ENCODE measurements at regions not wholly inside any gene's neighbourhood (a gene's known extent, or its start where the extent isn't known, plus 50 kb on each side); places are given as distances from the start of the nearest gene placed in this dataset.
"Not testable (repeated sequence)": the region's sequence is repeated elsewhere in the genome, so short reads cannot be mapped to it uniquely, and the experiment has no call there.

- no peak for DNase-seq
These were observed 177.1 kb downstream of the RNF144A start for GRCh38 chr2:7094231-7094741.

DNA sequence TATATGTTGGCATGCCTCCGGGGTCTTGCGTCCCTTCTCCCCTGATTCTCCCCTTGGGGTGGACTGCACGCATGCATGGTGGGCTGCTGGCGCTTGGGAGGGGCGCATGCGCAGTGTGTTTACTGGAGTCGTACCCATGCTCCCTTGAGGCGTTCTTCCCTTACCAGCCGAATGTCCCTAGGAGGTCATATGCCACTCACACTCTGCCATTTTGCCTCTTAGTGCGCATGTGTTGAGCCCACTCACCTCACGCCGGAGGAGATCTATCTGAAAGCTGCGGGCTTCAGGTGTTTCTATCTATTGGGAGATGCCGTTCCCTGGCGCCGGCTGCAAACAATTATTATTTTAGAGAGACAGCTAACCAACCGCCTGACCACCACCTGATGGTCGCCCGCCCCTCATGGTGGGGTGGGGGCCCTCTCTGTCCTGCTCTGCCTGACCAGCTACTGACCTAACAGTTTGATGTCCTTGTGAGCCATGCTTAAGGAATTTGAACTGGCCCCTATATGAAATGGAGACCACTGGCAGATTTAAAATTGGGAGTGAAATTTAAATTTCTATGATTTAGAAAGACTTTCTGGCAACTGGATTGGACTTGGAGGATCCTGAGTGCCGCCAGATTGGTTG, 179.6 kb downstream of the RNF144A start:
- DNase-seq: no peak

DNA sequence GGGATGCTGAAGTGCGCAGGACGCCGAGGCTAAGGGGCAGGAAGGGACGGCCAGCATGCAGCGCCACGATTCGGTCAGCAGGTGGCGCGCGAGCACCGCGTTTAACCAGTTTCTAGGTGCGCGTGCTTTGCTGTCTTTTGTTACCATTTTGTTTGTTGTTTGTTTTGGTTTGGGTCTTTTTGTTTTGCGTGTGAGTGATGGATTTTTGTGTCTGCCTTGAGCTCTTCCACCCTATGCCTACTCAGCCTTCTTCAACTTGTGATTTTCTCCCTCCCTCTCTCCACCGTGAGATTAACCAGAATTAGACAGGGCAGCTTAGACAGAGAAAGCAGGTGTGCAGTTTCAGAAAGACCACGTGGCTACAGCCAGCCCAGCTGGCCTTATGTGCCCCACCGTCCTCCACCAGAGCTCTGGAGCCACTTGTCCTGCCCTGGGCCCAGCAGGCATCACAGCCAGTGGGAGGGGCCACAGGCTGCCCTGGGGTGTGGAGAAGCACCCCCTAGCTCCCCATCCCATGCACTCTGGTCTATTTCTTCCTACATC, 180.2 kb downstream of the RNF144A start:
- peak; percentile 75 for DNase-seq

DNA sequence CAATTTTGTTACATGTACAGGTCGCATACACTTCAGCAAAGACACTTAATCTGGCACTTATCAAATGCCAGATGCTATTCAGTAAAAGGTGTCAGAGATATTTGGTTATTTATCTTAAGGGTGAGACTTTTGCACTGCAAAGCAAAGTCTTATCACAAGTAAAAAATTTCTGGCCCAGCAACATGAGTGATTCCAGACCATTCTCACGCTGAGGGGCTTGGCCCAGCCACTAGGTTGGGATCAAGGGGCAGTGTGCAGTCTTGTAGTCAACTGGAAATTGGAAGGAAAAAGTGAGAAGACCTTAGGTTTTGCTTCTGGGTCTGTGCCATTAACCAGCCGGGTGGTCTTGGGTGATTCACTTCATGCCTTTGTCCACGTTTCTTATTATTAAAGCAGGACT, 181.6 kb downstream of the RNF144A start:
- no peak for DNase-seq

- DNase-seq: not testable (repeated sequence)
These were observed 182.5 kb downstream of the RNF144A start for GRCh38 chr2:7099687-7100086.

GRCh38 chr2:7102826-7103225, 185.6 kb downstream of the RNF144A start:
- DNase-seq: no peak

DNA sequence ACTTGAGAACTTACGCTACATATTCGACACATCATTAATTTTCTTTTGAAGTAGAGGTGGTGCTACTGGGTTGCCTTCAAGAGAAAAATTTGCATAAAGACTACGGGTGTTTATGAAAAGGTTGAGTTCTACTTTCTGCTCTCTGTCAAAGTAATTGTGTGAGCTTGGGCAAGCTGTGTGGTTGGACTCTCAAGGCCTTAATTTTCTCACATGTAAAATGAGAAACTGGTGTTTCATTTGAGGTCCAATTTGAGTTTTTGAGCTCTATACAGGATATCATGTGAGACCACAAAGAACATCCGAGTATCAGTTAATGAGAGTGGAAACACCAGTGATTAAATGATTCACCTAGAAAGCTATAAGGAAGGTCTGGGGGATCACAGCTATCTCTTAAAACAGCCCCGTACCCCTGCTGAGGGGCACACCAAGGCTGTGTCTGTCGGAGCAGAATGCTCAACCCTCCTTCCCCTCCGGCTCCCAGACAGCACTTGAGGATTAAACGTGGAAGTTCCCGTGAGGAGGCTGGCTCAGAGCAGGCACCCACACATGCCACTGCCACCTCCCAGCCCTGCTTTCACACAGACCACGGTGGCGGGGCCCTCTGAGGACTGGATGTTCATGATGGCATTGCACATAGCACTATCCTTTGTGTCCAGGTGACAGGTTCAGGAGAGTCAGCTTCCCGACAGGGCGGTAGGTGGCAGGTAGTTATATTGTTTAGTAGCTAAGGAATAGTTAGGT, 191.8 kb downstream of the RNF144A start:
- no peak for DNase-seq

DNA sequence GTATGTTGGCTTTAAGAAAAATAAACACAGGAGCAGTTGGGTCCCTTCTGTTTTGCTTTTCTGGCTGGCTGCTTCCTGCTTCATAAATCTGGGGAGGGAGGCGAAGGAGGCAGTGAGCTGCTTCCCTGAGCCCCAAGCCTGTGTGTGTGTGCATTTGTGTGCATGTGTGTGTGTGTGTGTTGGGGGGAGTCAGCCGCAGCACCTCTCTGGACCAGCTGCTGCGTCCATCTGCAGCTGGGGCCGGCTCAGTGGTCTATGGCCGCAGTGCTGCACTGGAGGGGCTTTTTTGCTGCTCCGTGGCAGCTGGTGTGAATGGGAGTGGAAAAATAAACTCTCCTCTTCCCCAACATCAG, 192.3 kb downstream of the RNF144A start:
- no peak for DNase-seq

GRCh38 chr2:7111626-7112025, 194.4 kb downstream of the RNF144A start:
- no peak for DNase-seq

- DNase-seq: no peak
These were observed 198.2 kb downstream of the RNF144A start for GRCh38 chr2:7115364-7115763.

DNA sequence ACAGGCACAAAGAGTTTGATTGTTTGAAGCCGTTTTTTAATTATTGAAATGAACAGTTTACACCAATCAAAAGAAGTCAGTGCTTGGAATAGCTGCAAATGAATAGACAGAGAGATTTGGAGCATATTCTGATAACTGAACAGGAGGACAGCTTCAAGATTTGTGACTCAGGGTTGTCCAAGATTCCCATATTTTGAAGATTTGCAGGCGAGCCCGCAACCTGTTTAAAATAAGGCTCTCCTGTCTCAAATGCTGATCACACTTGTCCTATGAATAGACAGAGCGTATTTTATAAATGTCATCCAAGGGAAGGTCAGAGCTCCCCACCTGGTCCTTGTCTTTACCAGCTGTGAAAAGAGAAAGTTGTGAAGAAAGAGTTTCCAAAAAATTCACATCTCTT, 198.7 kb downstream of the RNF144A start:
- DNase-seq: no peak

DNA sequence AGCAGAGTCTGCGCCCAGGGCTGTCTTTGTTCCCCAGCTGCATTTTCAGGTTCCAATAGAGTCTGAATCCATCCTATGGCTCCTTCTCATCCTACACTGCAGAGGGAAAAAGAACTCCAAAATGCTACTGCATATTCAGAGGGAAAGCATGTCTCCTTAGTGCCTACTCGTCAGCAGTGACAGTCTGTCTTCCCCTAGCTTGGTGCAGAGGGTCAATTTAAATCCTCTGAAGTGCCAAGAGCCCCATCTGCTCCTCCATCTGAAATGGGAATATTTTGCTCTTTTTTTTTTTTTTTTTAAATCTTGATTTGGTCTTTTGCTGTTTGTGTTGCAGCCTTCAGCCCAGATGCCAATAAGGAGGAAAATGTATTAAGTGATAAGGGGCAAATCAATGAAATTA, 199.3 kb downstream of the RNF144A start:
- no peak for DNase-seq

GRCh38 chr2:7117076-7117475, 199.9 kb downstream of the RNF144A start:
- no peak for DNase-seq

DNA sequence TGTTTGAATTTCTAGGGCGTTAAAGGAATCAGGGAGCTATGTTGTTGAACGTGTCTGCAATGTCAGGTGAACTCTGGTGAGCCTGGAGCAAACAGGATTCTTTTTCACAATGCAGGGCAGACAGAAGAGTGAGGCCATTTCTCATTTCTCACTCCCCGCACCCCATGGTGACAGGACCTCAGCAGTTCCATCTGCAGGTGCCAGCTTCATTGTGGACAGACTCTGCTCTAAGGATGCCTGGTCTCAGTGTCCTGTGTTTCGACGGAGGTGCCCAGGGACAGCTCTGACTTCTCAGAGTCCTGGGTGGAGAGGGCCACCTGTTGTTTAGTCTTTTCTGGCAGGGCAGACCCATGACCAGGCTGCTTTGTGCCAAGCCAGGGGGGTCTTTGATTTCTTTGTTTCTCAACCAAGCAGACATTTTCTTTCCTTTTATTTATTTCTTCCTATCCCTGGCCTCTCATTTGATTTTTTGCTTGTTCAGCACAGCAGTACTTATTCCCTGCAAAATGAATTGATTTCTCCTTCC, 201.5 kb downstream of the RNF144A start:
- DNase-seq: no peak

- peak; percentile 15 for DNase-seq
These were observed 202.1 kb downstream of the RNF144A start for GRCh38 chr2:7119132-7119835.

- DNase-seq: no peak
These were observed 204.6 kb downstream of the RNF144A start for GRCh38 chr2:7121851-7122250.

GRCh38 chr2:7127156-7127555, 209.9 kb downstream of the RNF144A start:
- DNase-seq: no peak

DNA sequence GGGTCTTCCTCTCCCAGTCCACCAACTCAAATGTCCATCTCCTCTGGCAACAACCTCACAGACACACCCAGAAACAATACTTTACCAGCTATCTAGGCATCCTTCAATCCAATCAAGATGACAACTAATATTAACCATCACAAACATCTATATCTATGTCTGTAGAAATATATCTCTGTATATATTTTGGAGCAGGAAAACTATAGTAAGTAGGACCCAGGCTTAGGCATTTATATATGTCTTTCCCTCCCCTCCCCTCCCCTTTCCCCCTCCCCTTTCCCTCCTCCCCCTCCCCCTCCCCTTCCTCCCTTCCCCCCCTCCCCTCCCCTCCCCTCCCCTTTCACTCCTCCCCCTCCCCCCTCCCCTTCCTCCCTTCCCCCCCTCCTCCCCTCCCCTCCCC, 210.5 kb downstream of the RNF144A start:
- DNase-seq: no peak

- no peak for DNase-seq
These were observed 214.0 kb downstream of the RNF144A start for GRCh38 chr2:7131261-7131660.

DNA sequence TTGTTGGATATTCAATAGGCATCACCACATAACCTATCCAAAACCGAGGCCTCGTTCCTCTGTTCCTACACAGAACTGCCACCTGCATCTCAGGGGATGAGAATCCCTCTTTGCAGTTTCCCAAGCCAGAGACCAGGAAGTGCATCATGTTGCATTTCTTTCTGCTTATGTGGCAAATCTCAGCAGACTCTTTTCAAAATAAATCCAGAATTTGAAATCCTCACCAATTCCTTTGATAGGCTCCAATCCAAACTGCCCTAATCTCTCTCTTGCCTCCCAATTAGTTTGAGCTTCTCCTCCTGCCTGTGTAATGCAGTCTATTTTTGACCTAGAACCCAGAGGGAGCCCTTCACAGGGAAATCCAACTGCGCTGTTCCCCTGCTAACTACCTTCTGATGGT, 215.5 kb downstream of the RNF144A start:
- no peak for DNase-seq

GRCh38 chr2:7133521-7133920, 216.3 kb downstream of the RNF144A start:
- no peak for DNase-seq

- DNase-seq: no peak
These were observed 223.1 kb downstream of the RNF144A start for GRCh38 chr2:7140306-7140705.

GRCh38 chr2:7145707-7146106, 228.5 kb downstream of the RNF144A start:
- no peak for DNase-seq

DNA sequence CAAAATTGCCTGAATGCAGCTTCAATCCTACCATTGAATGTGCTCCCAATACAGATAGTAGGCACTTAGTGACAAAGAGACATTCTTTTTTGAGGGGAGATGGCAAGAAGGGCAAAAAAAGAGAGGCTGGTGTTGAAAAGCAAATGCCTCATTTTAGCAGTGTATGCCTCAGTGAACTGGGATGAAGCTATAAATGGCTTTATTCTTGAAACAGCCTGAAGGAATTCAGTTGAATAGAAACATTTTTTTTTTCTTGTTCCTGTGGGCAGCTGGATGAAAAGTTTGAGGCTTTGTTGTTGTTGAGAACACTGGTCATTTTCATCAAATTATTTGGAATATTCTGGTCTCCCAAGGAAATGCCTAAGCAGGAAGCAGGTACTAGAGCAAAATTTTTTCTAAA, 228.9 kb downstream of the RNF144A start:
- DNase-seq: no peak

Data from activated CD4-positive, alpha-beta T cell treated with anti-CD3 and anti-CD28 coated beads, Interleukin-2, amount 50 U/mL, for 16 hours (primary cell).